ENCODE measurements at regions not wholly inside any gene's neighbourhood (a gene's known extent, or its start where the extent isn't known, plus 50 kb on each side); places are given as distances from the start of the nearest gene placed in this dataset.

GRCh38 chr6:144479991-144480390, 194.9 kb downstream of the UTRN start:
- DNase-seq (no peak), ATAC-seq (ENCODE audit: poor library complexity) (no peak)
- Mint-ChIP-seq H3K27me3 (no peaks in the 10 kb centered on the region), H3K4me1 (ENCODE audit: low read depth) (no peaks in the 10 kb centered on the region), H3K27ac (peak overlapping the region; percentile 0), H3K36me3 (ENCODE audit: low read depth) (peaks cover 85% of the 10 kb centered on the region), H3K4me3 (no peak overlapping the region), H3K9me3 (no peaks in the 10 kb centered on the region)
- H3K4me1 ChIP-seq (ENCODE audit: insufficient read depth, low read length): no peaks in the 10 kb centered on the region
- ChIA-PET CTCF (interaction anchor here (1.3 to 3.4 kb wide), 3 partner anchors 11 to 905 kb away, joined by 3 to 16 read pairs (median 5); no protein-coding TSS in a partner anchor), POLR2A (no interaction called here)
- no peaks in the 10 kb centered on the region for H3K9me3 ChIP-seq (ENCODE audit: control insufficient read depth in 1 of 2, insufficient read depth in 1 of 2, low read length in 2 of 2)
- H3K36me3 ChIP-seq (ENCODE audit: insufficient read depth, low read length): peaks cover 55% of the 10 kb centered on the region
- no peak overlapping the region for H3K27ac ChIP-seq (ENCODE audit: low read depth in 1 of 2, low read length in 2 of 2)
- no peak for TF ChIP-seq CTCF (IDR thresholded peaks at IDR 0.05)
- H3K27me3 ChIP-seq (ENCODE audit: control insufficient read depth in 1 of 2, insufficient read depth in 2 of 2, low read length in 2 of 2): no peaks in the 10 kb centered on the region
- no peak overlapping the region for H3K4me3 ChIP-seq (ENCODE audit: low read length)
- intact Hi-C loops (cut with DNase I, micrococcal nuclease): loop anchor here (5.0 to 10.0 kb wide), 3 partner anchors 258 to 905 kb away; no protein-coding TSS in a partner anchor

- Mint-ChIP-seq H3K27ac (no peak overlapping the region), H3K36me3 (ENCODE audit: low read depth) (peaks cover 85% of the 10 kb centered on the region), H3K27me3 (no peaks in the 10 kb centered on the region), H3K9me3 (no peaks in the 10 kb centered on the region), H3K4me3 (no peak overlapping the region), H3K4me1 (ENCODE audit: low read depth) (no peaks in the 10 kb centered on the region)
- DNase-seq (no peak), ATAC-seq (ENCODE audit: poor library complexity) (no peak)
- Histone ChIP-seq H3K4me1 (ENCODE audit: insufficient read depth, low read length) (no peaks in the 10 kb centered on the region), H3K27ac (ENCODE audit: low read depth in 1 of 2, low read length in 2 of 2) (no peak overlapping the region), H3K27me3 (ENCODE audit: control insufficient read depth in 1 of 2, insufficient read depth in 2 of 2, low read length in 2 of 2) (no peaks in the 10 kb centered on the region), H3K36me3 (ENCODE audit: insufficient read depth, low read length) (peaks cover 54% of the 10 kb centered on the region), H3K9me3 (ENCODE audit: control insufficient read depth in 1 of 2, insufficient read depth in 1 of 2, low read length in 2 of 2) (no peaks in the 10 kb centered on the region), H3K4me3 (ENCODE audit: low read length) (no peak overlapping the region)
- no peak for TF ChIP-seq CTCF (IDR thresholded peaks at IDR 0.05)
- ChIA-PET CTCF (interaction anchor here (1.3 to 3.4 kb wide), 3 partner anchors 12 to 905 kb away, joined by 3 to 16 read pairs (median 5); no protein-coding TSS in a partner anchor), POLR2A (no interaction called here)
- intact Hi-C loops (cut with DNase I, micrococcal nuclease): loop anchor here (5.0 to 10.0 kb wide), 2 partner anchors 263 to 906 kb away; no protein-coding TSS in a partner anchor
Measured at GRCh38 chr6:144480473-144480872, 195.3 kb downstream of the UTRN start.

GRCh38 chr6:144481527-144481926, 196.4 kb downstream of the UTRN start:
- Mint-ChIP-seq H3K36me3 (ENCODE audit: low read depth) (peaks cover 82% of the 10 kb centered on the region), H3K4me3 (no peak overlapping the region), H3K27ac (peak overlapping the region; percentile 31), H3K4me1 (ENCODE audit: low read depth) (no peaks in the 10 kb centered on the region), H3K27me3 (no peaks in the 10 kb centered on the region), H3K9me3 (no peaks in the 10 kb centered on the region)
- no peaks in the 10 kb centered on the region for H3K27me3 ChIP-seq (ENCODE audit: control insufficient read depth in 1 of 2, insufficient read depth in 2 of 2, low read length in 2 of 2)
- no peak for ATAC-seq (ENCODE audit: poor library complexity)
- ChIA-PET POLR2A (interaction anchor here (0.9 to 1.0 kb wide), 2 partner anchors 219 to 265 kb away, joined by 3 to 4 read pairs; no protein-coding TSS in a partner anchor), CTCF (interaction anchor here (0.7 to 3.4 kb wide), 8 partner anchors 8 to 902 kb away, joined by 3 to 16 read pairs (median 5); no protein-coding TSS in a partner anchor)
- DNase-seq: no peak
- no peak for TF ChIP-seq CTCF (IDR thresholded peaks at IDR 0.05)
- no peaks in the 10 kb centered on the region for H3K4me1 ChIP-seq (ENCODE audit: insufficient read depth, low read length)
- H3K36me3 ChIP-seq (ENCODE audit: insufficient read depth, low read length): peaks cover 56% of the 10 kb centered on the region
- no peak overlapping the region for H3K4me3 ChIP-seq (ENCODE audit: low read length)
- intact Hi-C loops (cut with DNase I, micrococcal nuclease): loop anchor here (5.0 to 10.0 kb wide), 2 partner anchors 264 to 907 kb away; no protein-coding TSS in a partner anchor
- no peak overlapping the region for H3K27ac ChIP-seq (ENCODE audit: low read depth in 1 of 2, low read length in 2 of 2)
- H3K9me3 ChIP-seq (ENCODE audit: control insufficient read depth in 1 of 2, insufficient read depth in 1 of 2, low read length in 2 of 2): no peaks in the 10 kb centered on the region

Data from CD4-positive, alpha-beta T cell (primary cell).